ENCODE measurements at regions not wholly inside any gene's neighbourhood (a gene's known extent, or its start where the extent isn't known, plus 50 kb on each side); places are given as distances from the start of the nearest gene placed in this dataset.

DNA sequence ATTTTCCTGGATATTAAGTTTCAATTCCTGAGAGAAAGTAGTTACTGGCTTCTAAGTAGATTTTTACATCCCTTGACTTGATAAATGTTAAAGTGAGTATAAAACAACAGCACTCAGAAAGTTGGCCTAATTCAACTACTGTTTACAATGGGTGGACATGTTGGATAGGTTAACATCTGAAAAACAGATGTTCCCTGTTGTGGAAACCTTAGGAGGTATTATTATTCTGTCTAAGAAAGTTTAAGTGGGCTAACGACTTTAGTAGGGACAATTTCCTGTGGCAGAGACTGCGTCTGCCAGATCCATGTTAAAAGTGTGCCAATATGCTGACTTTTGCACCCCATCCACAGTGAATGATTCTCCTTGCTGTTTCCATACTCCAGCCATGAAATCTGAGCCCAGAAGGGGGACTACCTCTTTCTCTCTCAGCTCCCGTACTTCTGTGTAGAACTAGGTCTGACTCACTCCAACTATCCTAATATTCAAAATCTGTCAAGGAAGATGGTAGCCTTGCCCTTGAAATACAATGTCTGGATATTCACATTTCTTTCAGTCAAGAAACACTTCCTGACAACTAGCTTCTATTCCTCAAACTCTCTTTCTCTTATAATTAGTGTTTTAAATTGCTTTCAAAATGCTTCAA lies 327.5 kb upstream of the HNRNPA3 start:
- TF ChIP-seq, protein P1, sequence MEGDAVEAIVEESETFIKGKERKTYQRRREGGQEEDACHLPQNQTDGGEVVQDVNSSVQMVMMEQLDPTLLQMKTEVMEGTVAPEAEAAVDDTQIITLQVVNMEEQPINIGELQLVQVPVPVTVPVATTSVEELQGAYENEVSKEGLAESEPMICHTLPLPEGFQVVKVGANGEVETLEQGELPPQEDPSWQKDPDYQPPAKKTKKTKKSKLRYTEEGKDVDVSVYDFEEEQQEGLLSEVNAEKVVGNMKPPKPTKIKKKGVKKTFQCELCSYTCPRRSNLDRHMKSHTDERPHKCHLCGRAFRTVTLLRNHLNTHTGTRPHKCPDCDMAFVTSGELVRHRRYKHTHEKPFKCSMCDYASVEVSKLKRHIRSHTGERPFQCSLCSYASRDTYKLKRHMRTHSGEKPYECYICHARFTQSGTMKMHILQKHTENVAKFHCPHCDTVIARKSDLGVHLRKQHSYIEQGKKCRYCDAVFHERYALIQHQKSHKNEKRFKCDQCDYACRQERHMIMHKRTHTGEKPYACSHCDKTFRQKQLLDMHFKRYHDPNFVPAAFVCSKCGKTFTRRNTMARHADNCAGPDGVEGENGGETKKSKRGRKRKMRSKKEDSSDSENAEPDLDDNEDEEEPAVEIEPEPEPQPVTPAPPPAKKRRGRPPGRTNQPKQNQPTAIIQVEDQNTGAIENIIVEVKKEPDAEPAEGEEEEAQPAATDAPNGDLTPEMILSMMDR (IDR thresholded peaks at IDR 0.05 in 4 of 5, conservative IDR thresholded peaks at IDR 0.05 in 1 of 5), result no peak
- no peak for TF ChIP-seq POLR2A (IDR thresholded peaks at IDR 0.05)
